GM12874 (cell line): ENCODE measurements at regions not wholly inside any gene's neighbourhood (a gene's known extent, or its start where the extent isn't known, plus 50 kb on each side); places are given as distances from the start of the nearest gene placed in this dataset.

Experiments
- TF ChIP-seq, protein P1 (sequence below): IDR thresholded peaks from 2 replicates; pipeline ENCODE4 v1.5.1; 2011; ENCODE audit warnings: low read depth, mild to moderate bottlenecking, control low read depth, low read length, moderate library complexity; ENCODE audit not compliant: insufficient read depth

DNA sequence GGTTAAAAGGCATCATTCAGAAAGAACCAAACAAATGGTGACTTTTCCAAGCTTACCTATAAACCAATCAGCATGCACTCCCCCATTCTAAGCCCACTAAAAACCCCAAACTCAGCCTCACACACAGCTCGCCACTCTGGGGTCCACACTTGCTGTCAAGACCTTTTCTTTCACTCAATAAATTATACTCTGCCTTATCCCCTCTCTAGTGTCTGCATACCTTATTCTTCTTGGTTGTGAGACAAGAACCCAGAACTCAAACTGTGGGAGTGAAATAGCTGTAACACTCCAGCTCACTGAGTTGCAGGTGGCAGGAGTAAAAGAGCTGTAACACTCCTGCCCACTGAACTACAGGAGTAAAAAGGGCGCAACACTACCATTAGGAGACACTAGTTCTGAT lies 559.0 kb downstream of the TBC1D4 start:
- TF ChIP-seq, protein P1, sequence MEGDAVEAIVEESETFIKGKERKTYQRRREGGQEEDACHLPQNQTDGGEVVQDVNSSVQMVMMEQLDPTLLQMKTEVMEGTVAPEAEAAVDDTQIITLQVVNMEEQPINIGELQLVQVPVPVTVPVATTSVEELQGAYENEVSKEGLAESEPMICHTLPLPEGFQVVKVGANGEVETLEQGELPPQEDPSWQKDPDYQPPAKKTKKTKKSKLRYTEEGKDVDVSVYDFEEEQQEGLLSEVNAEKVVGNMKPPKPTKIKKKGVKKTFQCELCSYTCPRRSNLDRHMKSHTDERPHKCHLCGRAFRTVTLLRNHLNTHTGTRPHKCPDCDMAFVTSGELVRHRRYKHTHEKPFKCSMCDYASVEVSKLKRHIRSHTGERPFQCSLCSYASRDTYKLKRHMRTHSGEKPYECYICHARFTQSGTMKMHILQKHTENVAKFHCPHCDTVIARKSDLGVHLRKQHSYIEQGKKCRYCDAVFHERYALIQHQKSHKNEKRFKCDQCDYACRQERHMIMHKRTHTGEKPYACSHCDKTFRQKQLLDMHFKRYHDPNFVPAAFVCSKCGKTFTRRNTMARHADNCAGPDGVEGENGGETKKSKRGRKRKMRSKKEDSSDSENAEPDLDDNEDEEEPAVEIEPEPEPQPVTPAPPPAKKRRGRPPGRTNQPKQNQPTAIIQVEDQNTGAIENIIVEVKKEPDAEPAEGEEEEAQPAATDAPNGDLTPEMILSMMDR = no peak

DNA sequence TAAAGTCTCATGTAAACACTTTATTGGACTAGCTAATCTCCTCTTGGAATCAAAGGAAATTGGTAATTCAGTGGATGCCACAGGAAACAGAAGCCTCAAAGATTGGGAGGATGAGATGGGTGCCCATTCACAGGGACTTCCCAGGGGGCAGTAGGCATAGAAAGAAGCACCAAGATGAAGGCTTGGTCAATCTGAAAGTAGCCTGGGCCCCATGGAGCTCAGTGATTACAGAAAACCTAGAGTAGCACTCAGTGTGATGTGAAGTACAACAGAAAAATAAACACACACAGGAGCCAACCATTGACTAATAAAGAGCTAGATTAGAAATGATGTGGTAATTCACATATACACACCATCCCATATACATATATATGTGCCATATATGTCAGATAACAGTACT lies 560.6 kb downstream of the TBC1D4 start:
- TF ChIP-seq, protein P1 = no peak

GRCh38 chr13:74920920-74921319 lies 561.0 kb downstream of the TBC1D4 start:
- TF ChIP-seq, protein P1 = no peak

DNA sequence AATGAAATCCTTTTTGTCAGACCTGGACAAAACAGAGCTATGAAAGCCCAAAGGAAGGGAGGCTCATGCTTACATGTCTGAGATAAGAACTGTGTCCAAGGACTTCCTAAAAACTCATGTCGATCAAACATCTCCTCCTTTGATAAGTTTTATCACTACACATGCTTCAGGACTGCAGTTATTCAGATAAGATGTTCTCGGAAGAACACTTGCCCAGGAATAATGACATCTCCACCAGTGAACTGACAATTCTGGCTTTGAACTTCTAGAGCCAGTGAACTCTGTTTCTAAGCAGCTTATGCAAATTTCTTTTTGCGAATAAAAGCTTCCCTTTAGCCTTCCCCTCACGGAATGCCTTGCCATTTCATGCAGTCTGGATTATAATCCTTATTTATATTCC lies 561.6 kb downstream of the TBC1D4 start:
- TF ChIP-seq, protein P1 = no peak

DNA sequence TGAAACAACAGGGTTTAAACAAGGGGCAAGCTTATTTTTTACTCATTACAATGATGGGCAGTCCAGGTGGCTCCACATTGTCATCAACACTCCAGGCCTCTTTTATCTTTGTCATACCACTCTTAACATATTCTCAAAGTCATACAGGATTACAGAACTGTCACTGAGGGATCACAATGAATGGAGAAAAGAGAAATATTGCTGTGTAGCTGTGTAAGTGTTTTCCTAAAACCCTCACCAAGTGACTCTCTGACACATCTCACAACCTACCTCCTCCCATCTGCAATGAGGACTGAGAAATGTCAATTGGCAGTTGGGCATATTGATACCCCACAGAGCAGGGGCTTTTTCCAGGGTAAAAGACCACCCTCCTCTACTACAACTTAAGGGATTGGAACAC lies 562.1 kb downstream of the TBC1D4 start:
- TF ChIP-seq, protein P1 = no peak

DNA sequence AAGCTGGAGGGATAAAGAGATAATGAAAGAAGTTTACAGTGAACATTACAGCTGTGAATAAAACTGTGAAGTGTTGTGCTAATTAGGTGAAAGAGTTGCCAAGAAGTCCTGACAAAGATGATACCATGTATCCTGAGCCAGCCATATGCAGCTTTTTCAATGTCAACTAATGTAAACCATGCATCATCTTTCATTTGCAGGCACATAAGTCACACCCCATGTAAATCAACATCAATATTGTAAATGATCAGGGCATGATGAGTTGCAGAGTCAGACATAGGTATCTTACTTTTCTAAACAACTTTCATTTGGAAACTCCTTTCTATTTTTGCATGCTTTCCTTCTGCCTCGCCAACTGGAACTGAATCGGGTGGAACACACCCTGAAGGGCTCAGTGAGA lies 569.1 kb downstream of the TBC1D4 start:
- TF ChIP-seq, protein P1 = no peak

DNA sequence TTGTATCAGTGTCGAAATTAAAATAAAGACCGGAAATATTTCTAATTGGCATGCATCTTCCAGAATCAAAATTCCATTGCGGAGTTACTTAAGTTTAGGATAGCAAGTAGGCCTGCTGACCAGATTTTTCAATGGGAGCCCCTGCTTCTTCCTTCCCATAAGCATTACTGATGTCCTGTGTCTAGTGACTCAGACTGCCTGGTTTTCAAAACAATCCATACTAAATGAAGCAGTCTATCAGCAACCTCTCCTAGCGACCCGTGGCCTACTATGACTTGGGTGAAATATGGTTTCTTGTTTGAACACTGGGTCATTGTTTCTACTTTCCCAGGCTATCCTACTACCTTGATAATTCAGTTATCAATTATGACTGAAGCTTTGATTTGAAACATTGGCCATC lies 571.6 kb downstream of the TBC1D4 start:
- TF ChIP-seq, protein P1 = no peak

DNA sequence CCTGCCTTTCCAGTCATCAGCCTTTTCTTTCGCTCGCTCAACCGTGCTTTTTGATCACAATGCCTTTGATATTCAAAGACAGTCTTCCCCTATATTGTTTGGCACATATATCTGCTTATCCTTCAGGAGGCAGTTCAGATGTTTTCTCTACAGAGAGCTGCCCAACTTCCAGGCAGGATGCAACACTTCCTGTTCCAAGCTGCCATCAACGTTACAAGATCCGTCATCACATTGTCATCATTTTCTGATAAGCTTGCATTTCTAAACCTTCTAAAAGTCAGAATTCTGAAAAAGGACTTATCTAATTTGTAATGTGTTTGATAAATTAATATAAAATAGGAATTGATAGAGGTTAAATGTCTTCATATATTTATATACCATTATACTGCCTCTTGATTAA lies 574.2 kb downstream of the TBC1D4 start:
- TF ChIP-seq, protein P1 = no peak
